GM19467 (cell line): ENCODE measurements at regions not wholly inside any gene's neighbourhood (a gene's known extent, or its start where the extent isn't known, plus 50 kb on each side); places are given as distances from the start of the nearest gene placed in this dataset.
"Not testable (repeated sequence)": the region's sequence is repeated elsewhere in the genome, so short reads cannot be mapped to it uniquely, and the experiment has no call there.

Experiments used
- ATAC-seq: cut with Tn5 transposase; IDR thresholded peaks from one replicate; pipeline ENCODE4 v1.9.1; 2021; ENCODE audit warnings: mild to moderate bottlenecking, moderate library complexity; ENCODE audit not compliant: unreplicated experiment

- ATAC-seq = no peak
These were observed 57.6 kb upstream of the USP6NL start for GRCh38 chr10:11668847-11669610.

GRCh38 chr10:11667756-11668155 lies 56.3 kb upstream of the USP6NL start:
- no peak for ATAC-seq

GRCh38 chr10:11663763-11664555 lies 52.5 kb upstream of the USP6NL start:
- peak; percentile 60 for ATAC-seq

GRCh38 chr10:11663126-11663515 lies 51.7 kb upstream of the USP6NL start:
- not testable (repeated sequence) for ATAC-seq

GRCh38 chr10:11661441-11661840 lies 50.0 kb upstream of the USP6NL start:
- ATAC-seq = no peak
